ENCODE measurements at regions not wholly inside any gene's neighbourhood (a gene's known extent, or its start where the extent isn't known, plus 50 kb on each side); places are given as distances from the start of the nearest gene placed in this dataset.

DNA sequence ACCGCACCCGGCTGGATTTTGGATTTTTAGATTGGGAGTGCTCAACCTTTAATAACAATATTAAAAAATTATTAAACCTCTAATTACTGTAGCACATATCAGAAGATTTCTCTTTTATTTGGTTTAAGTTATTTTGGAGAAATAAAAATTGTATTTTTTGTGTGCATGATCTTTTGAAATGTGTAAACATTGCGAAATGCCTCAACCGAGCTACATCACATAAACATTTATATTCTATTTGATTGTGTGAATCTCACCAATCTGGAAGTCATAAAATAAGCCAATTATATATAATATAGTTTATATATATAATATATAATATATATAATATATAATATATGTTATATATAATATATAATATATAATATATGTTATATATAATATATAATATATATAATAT is 696.2 kb upstream of the RBFOX1 start:
- DNase-seq (ENCODE audit: low read depth, low spot score): no peak
- no peak overlapping the region for H3K27ac ChIP-seq

DNA sequence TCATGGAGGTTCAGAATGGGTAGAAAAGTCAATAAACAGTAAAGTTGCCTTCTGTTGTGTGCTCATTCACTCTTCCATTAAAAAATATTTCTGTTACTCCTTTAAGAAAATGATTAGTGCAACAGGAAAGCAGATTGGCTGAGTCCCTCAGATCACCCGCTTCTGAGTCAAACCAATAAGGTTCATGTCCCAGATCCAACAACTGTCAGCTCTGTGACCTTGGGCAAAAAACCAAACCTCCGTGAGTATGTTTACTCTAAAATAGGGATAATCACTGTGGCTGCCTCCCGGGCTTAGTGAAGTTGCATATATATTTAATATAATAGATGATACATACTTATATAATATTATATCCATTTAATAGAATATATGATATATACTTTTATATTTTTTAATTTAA is 698.5 kb upstream of the RBFOX1 start:
- no peak overlapping the region for H3K27ac ChIP-seq
- DNase-seq (ENCODE audit: low read depth, low spot score): no peak

- DNase-seq (ENCODE audit: low read depth, low spot score): no peak
Measured at GRCh38 chr16:6633456-6633855, 699.2 kb upstream of the RBFOX1 start.

GRCh38 chr16:6629110-6629509 is 703.5 kb upstream of the RBFOX1 start:
- no peak for DNase-seq (ENCODE audit: low read depth, low spot score)
- no peak overlapping the region for H3K27ac ChIP-seq

More at GRCh38 chr16:6633456-6633855, 699.2 kb upstream of the RBFOX1 start:
- H3K27ac ChIP-seq: no peak overlapping the region

DNA sequence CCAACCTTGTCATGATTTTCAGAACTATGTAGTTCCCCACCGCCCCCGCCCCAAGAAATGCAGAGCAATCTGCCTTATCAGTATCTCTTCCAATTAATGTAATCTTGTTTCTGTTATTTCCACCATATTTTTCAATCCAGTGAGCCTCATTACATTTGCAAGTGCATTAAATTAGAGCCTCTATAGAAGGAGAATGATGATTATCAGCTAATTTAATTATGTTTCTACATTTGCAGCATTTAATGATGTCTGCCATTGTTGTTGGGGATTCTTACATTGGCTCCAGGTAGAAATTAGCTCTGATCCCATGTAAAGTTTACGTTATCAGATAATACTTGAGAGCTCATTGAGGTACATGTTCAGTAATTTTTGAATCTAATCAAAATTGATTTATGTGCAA is 707.0 kb upstream of the RBFOX1 start:
- no peak for DNase-seq (ENCODE audit: low read depth, low spot score)

GRCh38 chr16:6618874-6619273 is 713.8 kb upstream of the RBFOX1 start:
- no peak for DNase-seq (ENCODE audit: low read depth, low spot score)
- H3K27ac ChIP-seq: no peak overlapping the region

More for the DNA sequence above, 707.0 kb upstream of the RBFOX1 start:
- no peak overlapping the region for H3K27ac ChIP-seq

- DNase-seq (ENCODE audit: low read depth, low spot score): no peak
- H3K27ac ChIP-seq: no peak overlapping the region
Measured at GRCh38 chr16:6616746-6617145, 715.9 kb upstream of the RBFOX1 start.

- H3K27ac ChIP-seq: no peak overlapping the region
- DNase-seq (ENCODE audit: low read depth, low spot score): no peak
Measured at GRCh38 chr16:6615636-6616035, 717.0 kb upstream of the RBFOX1 start.

- no peak for DNase-seq (ENCODE audit: low read depth, low spot score)
- H3K27ac ChIP-seq: no peak overlapping the region
Measured at GRCh38 chr16:6611535-6611934, 721.1 kb upstream of the RBFOX1 start.

DNA sequence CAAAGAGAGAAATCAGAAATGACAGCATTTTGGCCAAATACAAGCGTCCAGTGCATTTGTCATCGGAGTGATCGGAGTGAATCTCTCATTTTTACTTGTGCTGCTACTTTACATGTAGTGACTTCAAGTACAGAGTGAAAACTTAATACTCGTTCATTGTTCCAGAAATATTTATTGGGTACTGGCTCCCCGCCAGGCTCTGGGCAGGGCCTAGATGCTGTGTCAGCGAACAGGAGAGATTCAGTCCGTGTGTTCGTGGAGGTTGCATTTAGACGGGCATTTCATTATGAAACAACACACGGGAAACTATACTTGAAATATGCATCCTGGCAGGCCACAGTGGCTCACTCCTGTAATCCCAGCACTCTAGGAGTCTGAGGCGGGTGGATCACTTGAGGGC is 727.2 kb upstream of the RBFOX1 start:
- no peak for DNase-seq (ENCODE audit: low read depth, low spot score)
- no peak overlapping the region for H3K27ac ChIP-seq

GRCh38 chr16:6603780-6604325 is 728.8 kb upstream of the RBFOX1 start:
- DNase-seq (ENCODE audit: low read depth, low spot score): no peak
- no peak overlapping the region for H3K27ac ChIP-seq

GRCh38 chr16:6602405-6602804 is 730.2 kb upstream of the RBFOX1 start:
- H3K27ac ChIP-seq: no peak overlapping the region
- DNase-seq (ENCODE audit: low read depth, low spot score): no peak

- DNase-seq (ENCODE audit: low read depth, low spot score): no peak
- no peak overlapping the region for H3K27ac ChIP-seq
Measured at GRCh38 chr16:6600167-6600566, 732.5 kb upstream of the RBFOX1 start.

GRCh38 chr16:6593799-6594198 is 738.8 kb upstream of the RBFOX1 start:
- no peak overlapping the region for H3K27ac ChIP-seq
- DNase-seq (ENCODE audit: low read depth, low spot score): no peak

DNA sequence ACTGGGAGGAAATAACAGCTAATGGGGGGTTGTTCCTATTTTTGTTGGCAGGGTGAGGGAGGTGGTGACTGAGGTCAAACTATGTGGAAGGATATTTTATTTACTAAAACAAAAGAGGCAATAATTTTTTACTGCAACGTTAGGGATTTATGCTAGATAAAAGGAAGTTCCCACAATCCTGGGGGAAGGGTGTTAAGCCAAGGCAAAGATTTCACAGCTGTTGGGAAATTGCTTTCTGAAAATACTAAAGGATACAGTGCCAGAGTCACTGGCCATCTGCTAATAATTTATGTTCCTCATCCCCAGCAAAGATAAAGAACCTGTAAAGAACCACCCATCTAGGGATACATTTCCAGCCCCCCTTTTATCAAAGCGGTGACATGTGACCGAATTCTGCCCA is 756.0 kb upstream of the RBFOX1 start:
- DNase-seq (ENCODE audit: low read depth, low spot score): no peak

DNA sequence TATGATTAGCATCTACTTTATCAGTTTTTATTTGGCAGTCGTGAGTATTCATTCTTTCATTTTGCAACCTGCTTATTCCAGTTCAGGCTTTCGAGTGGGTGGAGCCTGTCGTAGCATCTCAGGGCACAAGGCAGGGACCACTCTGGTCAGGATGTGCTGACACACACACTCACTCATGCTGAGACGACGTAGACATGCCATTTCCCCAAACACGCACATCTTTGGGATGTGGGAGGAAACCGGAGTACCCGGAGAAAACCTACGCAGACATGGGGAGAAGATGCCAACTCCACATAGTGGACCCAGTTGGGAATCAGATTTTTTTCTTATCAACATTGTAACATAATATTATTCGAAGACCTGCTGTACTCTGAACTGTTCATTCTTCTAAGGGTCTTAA is 756.5 kb upstream of the RBFOX1 start:
- H3K27ac ChIP-seq: no peak overlapping the region
- no peak for DNase-seq (ENCODE audit: low read depth, low spot score)

More for the DNA sequence above, 756.0 kb upstream of the RBFOX1 start:
- no peak overlapping the region for H3K27ac ChIP-seq

DNA sequence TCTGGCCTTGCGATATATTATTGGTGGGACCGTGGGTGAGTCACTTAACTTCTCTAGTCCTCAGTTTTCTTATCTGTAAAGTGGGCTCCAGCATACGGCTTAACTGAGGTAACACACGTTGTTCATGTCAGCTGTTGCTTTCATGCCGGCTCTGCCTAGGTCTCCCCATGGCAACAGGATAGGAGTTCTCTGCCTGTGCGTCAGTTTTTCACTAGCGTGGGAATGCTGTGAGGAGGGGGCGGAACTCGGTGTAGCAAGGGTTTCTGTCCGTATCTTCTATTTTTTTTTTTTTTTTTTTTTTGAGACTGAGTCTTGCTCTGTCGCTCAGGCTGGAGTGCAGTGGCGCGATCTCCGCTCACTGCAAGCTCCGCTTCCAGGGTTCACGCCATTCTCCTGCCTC is 758.5 kb upstream of the RBFOX1 start:
- DNase-seq (ENCODE audit: low read depth, low spot score): no peak
- H3K27ac ChIP-seq: no peak overlapping the region

DNA sequence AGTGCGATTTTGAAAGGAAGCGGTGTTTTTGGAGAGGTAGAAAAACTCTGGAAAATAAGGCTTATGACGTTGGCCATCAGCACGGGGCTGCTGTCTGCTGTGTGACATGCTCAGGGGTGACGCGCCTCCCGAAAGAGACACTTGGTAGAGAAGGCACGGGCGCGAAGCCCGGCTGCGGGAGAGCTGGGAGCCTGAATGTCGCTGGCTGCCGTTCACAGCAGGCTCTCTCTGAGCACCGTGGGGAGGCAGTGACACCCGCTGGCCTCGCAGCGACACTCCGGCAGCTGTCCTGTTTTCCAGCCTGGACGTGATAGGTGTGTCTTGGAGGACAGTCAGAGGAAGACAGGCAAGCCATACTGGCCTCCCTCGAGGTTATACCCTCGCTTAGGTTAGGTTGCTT is 759.1 kb upstream of the RBFOX1 start:
- no peak for DNase-seq (ENCODE audit: low read depth, low spot score)
- no peak overlapping the region for H3K27ac ChIP-seq

- H3K27ac ChIP-seq: no peak overlapping the region
- DNase-seq (ENCODE audit: low read depth, low spot score): no peak
Measured at GRCh38 chr16:6571044-6571443, 761.6 kb upstream of the RBFOX1 start.

- no peak overlapping the region for H3K27ac ChIP-seq
- no peak for DNase-seq (ENCODE audit: low read depth, low spot score)
Measured at GRCh38 chr16:6570530-6570929, 762.1 kb upstream of the RBFOX1 start.

DNA sequence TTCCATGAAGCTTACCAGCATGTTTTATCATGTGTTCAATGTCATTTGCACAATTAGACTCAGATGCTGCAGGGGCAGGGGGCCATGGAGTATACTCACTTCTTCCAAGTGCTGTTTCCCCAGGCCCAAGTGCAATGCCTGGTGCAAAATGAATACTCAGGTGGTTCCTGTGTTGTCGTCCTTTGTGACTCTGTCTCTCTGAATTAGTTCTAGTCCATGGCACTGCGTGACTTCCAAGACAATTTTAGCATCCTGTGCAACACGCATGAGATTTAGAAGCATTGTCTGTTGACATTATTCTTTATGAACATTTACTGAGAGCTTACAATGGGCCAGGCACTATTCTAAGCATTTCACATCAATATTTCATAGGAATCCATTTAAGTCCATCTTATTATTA is 769.7 kb upstream of the RBFOX1 start:
- DNase-seq (ENCODE audit: low read depth, low spot score): no peak
- no peak overlapping the region for H3K27ac ChIP-seq

- DNase-seq (ENCODE audit: low read depth, low spot score): no peak
- no peak overlapping the region for H3K27ac ChIP-seq
Measured at GRCh38 chr16:6560306-6561100, 772.1 kb upstream of the RBFOX1 start.
